ENCODE measurements at regions not wholly inside any gene's neighbourhood (a gene's known extent, or its start where the extent isn't known, plus 50 kb on each side); places are given as distances from the start of the nearest gene placed in this dataset.

DNA sequence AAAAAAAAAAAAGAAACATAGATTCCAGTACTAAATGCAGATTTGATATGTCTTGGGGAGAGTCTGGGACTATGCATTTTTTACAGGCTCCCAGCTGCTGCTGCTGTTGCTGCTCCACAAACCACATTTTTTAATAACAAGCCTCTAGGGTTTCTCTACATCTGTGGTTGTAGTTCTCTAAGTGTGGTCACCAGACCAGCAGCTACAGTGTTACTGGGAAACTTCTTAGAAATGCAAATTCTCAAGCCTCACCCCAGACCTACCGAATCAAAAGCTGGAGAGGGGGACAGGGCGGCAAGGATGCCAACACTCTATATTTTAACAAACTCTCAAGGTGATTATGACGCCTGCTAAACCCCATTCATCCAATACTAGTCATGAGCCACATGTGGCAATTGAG is 293.4 kb upstream of the PTGER4 start:
- no peak for DNase-seq (ENCODE audit: low spot score)

DNA sequence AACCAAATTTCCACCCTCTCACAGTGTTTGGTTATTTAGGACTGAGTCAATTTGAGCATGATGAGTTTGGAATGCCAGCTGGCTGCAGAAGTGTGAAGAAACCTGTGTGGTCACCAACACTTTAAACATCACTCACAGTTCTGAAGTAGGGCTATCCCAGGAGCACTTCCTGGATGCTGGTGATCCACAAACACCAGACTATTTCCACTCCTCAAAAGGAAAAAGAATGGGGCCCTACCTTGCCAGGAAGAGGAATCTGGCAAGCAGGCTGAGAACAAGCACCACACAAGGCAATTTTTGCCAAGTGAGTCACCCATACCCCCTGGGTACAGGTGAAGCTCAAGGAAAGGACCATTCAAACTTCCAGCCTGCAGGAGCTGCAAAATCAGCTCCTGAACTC is 294.2 kb upstream of the PTGER4 start:
- DNase-seq (ENCODE audit: low spot score) = no peak

DNA sequence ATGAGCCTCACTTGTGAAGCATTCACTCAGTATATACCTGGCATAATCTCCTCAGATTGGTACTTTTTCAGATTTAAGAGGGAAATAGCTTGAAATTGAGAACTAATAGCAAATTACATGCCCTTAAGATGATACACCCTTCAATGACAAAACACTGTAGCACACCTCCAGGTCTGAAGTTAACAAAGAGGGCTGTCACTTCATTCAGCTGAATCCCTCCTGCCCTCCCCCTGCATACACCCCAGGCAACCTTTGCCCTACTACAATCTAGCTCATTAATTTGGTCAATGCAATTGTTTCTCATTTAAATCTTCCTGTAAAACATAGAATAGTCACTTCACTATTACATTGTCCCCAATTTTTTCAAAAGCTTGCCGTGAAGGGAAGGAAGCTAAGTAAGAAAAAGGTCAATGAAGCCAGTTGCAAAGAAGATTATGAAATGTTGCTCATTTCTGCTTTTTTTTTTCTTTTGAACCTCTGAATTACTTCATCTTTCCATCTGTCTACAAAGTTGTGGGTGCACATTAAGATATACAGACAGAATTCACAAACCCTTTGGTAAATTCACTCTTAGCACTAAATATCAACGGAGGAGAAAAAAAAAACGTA is 294.8 kb upstream of the PTGER4 start:
- DNase-seq (ENCODE audit: low spot score) = no peak

DNA sequence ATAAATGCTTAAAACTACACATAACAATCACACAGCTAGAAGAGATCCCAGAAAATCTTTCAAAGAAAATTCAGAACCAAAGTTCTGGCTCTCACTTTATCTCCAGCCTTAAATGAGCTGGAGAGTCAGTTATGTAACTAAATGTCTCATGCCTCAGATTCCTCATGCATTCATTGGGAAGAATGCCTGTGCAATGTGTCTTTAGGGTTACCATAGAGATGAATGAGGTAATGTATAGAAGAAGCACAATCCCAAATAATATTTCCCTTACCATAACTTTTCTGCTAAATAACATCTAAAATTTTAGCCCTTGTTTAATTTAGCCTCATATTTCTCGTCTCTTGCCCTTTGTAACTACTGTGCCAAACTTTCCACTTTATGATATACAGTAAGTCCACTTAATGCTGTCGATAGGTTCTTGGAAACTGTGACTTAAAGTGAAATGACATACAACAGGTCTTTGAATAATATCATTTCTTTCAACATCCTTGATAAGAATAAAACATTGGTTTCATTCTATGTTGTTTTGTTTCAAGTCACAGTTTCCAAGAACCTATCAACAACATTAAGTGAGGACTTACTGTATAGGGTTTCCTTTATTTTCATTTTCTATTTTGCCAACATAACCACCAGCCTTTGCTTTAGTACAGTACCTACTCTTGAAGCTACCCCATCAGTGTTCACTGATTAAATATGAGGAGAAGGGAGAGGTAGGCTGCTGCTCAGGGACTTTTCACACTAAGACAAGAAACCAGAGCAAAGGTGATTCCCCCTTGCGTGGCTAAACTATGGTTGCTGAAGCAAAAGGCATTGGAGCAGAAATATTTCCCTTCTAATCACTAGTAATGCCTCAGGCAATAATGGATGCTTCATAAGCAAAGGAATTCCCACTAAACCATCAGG is 295.7 kb upstream of the PTGER4 start:
- no peak for DNase-seq (ENCODE audit: low spot score)

DNA sequence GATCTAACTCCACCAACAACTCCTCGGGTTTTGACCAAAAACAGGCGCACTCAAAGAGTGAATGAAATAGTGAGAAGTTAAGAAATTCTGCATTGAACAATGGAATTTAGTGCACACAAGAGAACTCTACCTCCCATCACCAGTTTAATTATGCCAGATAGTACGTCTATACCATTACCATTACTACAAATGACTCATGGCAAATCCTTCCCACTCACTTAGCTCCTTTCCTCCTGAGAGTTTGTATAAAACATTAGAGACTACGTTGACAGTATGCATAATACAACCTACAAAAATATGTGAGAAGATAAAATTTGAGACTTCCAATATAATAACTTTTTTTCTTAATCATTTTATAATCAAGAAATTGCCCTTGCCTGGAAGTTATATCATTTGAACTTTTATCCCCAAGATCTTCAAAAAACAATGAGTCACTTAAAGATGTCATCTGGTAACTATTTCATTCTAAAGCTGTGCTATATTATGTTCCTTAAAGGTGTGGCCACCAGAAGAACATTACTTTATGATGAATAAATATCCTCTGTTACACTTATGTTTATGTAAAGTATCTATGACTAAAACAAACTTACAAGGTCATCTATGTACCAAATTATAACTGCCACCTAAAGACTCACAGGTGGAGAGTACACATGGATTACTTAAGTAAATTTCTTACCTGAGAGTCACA is 297.9 kb upstream of the PTGER4 start:
- no peak for DNase-seq (ENCODE audit: low spot score)

DNA sequence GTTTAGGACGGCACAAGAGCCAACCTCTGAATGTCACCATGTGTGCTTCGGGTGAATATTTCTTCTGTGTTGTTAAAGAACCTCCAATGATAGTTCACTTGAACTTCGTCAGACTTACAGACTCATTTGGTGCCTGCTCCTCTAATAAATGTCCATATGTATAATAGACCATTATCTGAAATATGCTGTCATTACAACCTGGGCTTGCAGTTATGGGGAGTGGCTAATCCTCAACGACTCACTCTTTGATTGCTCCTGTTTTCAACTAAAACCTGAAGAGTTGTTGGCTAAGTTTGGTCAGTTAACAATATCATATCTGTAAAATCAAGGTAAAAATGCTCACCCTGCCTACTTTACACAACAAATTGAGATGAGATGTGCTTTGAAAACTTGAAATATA is 298.7 kb upstream of the PTGER4 start:
- DNase-seq (ENCODE audit: low spot score) = no peak

DNA sequence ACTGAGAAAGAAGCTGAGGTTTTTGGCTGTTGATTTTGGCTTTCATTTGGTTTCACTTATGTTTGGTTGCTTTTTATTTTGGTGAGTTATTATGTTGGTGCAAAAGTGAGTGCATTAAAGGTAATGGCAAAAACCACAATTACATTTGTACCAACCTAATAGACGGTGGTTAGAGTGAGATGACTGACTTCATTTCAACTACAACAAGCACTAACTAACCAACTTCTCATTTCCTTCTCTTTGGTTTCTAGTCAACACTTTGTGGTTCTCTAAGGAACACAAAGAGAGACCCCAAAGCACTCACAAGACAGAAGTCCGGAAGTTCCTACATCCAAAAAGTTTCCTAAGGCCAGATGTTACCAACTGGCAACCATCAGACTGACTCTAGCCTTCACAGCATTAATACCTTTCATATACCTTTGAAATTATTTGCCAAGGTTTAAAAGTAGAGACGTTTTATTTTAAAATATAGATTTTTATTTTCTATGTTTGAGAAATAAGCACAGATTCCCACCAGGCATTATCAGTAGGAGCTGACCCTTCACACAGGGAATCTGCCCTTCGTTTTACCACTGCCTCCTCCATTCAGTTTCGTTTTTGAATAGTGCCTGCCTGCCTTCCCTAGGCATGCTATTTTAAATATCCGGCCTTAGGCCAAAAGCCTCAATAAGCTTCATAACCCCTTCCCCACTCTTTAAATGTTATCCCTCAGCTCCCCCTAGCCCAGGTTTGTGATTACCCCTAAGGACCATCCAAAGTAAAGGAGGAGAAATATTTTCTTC is 301.1 kb upstream of the PTGER4 start:
- DNase-seq (ENCODE audit: low spot score) = no peak

DNA sequence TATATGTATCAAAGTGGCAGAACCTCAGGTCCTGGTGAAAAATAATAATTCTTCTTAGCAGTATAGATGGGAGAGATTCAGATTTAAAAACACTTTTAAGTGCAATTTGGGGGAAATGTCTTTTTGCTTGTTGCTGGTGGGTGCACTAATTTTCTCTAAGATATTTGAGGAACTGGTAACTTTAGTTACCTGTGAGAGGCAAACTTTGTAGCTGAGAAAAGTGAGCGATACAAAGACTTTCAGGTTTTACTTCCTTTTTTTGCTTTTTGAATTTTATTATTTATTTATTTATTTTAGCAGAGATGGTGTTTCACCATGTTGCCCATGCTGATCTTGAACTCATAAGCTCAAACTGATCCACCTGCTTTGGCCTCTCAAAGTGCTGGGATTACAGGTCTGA is 303.1 kb upstream of the PTGER4 start:
- no peak for DNase-seq (ENCODE audit: low spot score)

DNA sequence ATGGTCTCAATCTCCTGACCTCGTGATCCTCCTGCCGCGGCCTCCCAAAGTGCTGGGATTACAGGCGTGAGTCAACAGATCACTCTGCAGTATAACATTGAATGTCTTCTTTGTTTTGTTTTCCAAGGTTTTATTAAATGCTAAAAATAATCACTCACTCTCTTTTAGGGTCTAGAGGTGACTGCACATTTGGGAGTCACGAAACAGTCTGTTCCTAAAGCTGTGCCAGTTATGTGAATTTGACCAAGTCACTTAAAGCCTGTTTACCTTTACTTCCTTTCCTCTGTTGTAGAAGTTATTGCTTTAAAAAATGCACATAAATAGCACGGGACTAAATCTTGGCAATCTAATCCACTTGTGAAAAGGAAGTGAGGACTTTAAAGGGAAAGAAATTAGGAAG is 304.9 kb upstream of the PTGER4 start:
- DNase-seq (ENCODE audit: low spot score) = no peak

DNA sequence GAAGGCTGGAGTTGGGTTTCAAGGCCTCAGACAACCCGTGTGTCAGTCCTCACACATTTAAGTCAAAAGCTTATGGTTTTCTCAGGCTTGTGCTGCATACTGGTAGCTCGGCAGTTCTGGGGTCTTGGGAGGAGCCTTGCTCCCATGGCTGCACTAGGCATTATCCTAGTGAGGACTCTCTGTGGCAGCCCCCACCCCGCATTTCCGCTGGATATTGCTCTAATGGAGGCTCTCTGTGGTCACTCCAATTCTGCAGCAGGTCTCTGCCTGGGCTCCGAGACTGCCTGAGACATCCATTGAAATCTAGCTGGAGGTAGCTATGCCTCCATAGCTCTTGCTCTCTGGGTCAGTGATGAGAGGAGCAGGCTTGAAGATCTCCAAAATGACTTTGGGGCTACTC is 311.5 kb upstream of the PTGER4 start:
- no peak for DNase-seq (ENCODE audit: low spot score)

DNA sequence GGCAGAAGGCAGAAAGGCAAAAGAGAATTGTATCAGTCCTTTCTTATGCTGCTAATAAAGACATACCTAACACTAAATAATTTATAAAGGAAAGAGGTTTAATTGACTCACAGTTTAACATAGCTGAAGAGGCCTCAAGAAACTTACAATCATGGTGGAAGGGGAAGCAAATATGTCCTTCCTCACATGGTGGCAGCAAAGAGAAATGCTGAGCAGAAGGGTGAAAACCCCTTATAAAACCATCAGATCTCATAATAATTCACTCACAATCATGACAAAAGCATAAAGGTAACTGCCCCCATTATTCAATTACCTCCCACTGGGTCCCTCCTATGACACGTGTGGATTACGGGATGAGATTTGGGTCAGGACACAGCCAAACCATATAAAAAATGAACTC is 312.5 kb upstream of the PTGER4 start:
- DNase-seq (ENCODE audit: low spot score) = no peak

DNA sequence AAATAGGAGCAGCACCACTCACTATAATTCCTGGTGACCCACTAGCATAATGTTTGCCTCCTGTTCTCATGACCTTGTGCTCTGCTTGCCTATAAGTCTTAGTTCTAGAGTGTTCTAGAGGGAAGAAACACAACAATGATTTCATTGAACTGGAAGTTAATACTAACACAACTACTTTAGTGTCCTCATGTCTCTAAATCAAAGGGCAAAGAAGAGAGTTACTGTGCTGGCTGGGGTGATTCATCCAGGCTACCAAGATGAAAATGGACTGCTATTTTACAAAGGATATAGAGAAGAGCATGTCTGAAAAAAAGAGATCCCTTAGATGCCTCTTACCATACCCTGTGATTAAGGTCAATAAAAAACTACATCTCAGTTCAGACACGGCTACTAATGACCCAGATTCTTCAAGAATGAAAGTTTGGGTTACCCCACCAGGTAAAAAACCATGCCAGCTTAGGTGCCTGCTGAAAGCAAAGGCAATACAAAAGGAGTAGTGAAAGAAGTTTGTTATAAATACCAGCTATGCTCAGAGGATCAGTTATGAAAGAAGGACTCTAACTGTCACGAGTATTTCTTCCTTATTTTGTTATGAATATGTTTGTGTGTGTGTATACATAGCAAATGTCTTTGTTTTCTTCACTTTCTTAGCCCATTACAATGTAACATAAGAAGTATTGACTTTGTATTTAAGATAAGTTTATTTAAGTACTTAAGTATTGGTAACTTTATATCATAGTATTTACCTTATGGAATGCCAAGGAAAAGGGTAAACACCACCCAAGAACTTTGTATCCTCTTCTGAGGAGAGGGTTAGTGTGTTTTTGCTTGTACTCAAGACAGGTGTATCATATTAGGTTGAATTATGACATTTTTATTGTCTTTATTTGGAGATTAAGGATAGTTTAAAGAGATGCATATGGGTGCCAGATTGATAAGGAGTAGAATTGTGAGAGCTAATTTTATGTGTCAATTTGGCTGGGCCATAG is 314.1 kb upstream of the PTGER4 start:
- DNase-seq (ENCODE audit: low spot score) = no peak

DNA sequence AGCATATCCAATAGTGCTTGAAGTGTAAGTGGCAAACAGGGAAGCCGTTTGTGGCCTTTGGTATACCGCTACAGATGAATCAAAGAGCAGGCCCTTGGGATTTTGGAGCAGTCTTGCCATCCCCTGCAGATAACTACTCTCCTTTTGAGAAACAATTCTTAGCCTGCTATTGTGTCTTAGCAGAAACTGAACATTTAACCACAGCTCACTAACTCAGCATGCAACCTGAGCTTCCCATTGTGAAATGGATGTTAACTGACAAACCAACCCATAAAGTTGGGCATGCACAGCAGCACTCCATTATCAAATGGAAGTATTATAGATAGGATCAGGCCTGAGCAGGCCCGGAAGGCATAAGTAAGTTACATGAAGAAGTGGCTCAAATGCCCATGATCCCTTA is 315.3 kb upstream of the PTGER4 start:
- no peak for DNase-seq (ENCODE audit: low spot score)

DNA sequence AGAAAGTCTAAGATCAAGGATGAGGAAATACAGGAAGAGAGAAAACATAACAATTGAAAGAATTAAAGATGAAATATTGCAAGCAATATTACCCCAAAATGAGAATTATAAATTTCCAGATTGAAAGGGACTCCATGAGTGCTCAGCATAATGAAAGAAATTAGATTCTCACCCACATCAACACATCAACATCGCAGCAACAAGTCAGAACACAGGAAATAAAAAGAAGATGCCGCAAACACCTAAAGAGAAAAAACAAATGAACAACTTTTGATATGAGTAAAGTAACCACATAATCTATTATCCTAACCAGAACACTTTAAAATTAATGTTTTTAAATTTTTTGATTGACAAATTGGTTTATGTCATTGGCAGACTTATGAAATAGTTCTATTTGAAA is 318.3 kb upstream of the PTGER4 start:
- DNase-seq (ENCODE audit: low spot score) = no peak

DNA sequence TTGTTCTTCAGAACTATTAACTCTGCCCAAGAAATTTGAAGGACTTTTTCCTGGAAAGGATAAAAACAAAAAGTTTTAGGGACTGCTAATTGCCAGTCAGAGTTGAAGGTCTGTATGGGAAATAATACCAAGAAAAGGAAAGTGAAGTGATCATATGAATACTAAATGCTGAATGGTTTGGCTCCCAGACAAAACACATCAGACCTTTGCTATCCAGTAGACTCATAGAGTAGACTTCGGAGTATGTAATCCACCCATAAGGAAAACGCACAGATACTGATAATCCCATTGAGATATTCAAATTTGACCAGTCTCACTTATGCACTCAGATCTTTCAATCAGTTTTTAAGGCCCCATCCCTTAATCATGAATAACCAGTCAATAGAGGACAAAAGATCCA is 319.0 kb upstream of the PTGER4 start:
- DNase-seq (ENCODE audit: low spot score) = no peak

DNA sequence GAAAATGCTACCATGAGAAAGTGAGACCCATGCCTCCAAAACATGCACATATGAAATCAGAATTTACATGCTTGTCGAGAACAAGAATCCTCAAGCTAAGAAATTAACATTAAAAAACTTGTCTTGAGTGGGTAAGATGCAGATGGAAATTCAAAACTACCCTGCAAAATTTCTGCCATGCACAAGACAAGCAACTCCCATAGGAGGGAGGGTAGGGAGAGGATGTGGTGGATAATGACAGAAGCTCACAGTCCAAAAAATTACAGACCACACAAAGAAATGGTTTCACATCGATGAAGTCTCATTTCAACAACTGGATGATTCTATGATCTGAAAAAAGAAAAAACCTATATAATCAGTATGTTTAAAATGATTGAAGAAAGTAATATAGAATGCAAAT is 319.9 kb upstream of the PTGER4 start:
- DNase-seq (ENCODE audit: low spot score) = no peak

DNA sequence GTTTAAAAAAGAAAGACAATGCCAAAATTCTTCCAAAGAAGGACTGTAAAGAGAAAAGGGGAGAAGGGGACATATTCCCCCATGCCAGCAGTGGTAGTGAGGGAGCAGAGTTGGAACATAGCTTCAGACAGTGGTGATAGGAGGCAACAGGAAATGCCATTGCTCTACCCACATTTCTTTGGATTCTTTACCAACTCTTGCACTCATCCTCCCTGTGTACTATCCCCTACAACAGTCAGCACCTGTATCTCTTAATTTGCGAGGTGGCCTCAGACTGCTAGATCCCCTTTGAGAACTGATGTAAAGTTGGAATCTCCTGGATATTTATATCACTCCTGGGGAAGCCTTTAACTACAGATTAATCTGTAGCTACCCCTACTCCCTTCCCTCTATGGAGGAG is 320.6 kb upstream of the PTGER4 start:
- DNase-seq (ENCODE audit: low spot score) = no peak

DNA sequence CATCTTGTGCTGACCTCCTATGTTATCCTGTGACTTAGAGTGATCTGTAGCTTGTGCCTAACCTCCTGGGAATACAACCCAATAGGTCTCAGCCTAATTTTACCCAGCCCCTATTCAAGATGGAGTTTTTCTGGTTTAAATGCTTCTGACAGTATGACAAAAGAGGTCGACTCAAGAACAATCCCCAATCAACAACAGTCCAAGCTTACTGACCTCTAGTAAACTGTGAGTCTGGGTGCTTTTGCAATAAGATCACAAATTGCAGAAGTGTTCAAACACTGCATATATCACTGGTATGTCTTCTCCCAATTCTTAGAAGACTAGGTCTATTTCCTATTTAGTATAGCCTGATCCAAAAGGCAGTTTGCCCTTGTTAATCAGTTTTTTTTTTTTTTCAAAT is 323.5 kb upstream of the PTGER4 start:
- DNase-seq (ENCODE audit: low spot score) = no peak

DNA sequence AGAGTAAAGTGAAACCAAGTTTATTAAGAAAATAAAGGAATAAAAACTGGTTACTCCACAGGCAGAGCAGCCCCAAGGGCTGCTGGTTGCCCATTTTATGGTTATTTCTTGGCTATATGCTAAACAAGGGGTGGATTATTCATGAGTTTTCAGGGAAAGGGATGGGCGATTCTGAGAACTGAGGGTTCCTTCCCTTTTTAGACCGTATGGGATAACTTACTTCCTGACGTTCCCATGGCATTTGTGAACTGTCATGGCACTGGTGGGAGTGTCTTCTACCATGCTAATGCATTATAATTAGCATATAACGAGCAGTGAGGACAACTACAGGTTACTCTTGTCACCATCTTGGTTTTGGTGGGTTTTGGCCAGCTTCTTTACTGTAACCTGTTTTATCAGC is 323.9 kb upstream of the PTGER4 start:
- no peak for DNase-seq (ENCODE audit: low spot score)

DNA sequence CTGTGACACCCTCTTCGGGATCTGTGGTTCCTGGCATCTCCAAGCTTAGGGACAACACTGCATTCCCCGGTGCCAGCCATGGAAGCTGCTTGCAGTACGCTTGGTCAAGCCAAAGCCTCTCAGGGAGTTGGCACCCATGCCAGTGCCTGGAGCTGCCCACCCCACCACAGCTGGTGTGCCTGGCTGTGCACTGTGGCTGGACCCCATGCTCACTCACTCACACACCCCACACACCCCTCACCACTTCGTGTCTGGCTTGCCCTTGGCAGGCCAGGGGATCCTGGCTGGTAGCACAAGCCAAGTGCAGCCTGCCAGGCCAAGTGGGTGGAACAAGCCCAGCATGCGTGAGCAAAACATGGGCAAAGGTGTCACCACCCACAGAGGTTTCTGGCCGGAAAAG is 324.5 kb upstream of the PTGER4 start:
- DNase-seq (ENCODE audit: low spot score) = no peak

DNA sequence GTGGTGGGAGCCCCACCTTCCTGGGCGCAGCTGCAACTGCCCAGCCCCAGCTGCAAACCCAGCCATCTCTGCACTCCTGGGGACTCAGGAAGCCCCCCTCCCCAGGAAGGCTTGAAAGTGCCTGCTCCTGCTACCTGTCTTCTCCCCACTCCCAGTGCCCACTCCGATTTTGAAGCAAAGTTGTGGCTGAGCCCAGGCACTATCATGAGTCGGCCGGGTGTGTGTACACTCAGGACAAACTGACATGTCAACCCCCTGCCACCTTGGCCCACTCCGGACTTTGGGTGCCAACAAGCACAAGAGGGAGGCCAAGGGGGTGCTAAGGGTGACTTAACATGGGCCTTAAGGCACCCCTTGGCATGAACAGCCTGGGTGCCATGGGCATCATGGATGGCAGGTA is 325.5 kb upstream of the PTGER4 start:
- DNase-seq (ENCODE audit: low spot score) = no peak

Data from HuH-7.5 (cell line).